Right lobe of liver (tissue), 6 donors: ENCODE measurements at regions not wholly inside any gene's neighbourhood (a gene's known extent, or its start where the extent isn't known, plus 50 kb on each side); places are given as distances from the start of the nearest gene placed in this dataset.
A peak's percentile ranks its signal among the peaks of the same experiment; 100 is the strongest.

ENCODE experiments used
- ATAC-seq, 4 donors: fragments of 200-7000 bp; cut with Tn5 transposase; one replicate each; pipeline ENCODE4 v1.9.1; 2020; ENCODE audit warnings: mild to moderate bottlenecking in 4 of 4, moderate library complexity in 4 of 4
- DNase-seq, 3 donors: peaks; one replicate each; pipeline ENCODE4 v3.0.0-alpha.2; 2020
- H3K27ac ChIP-seq, 3 donors: fragments of 200-600 bp; one replicate each; pipeline ENCODE4 v1.8.0; 2022
- H3K27me3 ChIP-seq, 2 donors: fragments of 200-600 bp; one replicate each; pipeline ENCODE4 v1.8.0; 2022
- H3K36me3 ChIP-seq, 4 donors: fragments of 200-600 bp; sonication (generic) in 1 of 4; one replicate each; pipeline versions ENCODE4 v1.5.1 to v1.8.0; 2017 to 2022; ENCODE audit warnings: control low read depth in 1 of 4
- H3K4me1 ChIP-seq, 4 donors: fragments of 200-600 bp; sonication (generic) in 1 of 4; one replicate each; pipeline versions ENCODE4 v1.5.1 to v1.8.0; 2017 to 2022; ENCODE audit warnings: control low read depth in 1 of 4
- H3K4me3 ChIP-seq, 3 donors: fragments of 200-600 bp; one replicate each; pipeline ENCODE4 v1.8.0; 2022
- H3K9me3 ChIP-seq, 4 donors: fragments of 200-600 bp; sonication (generic) in 1 of 4; one replicate each; pipeline versions ENCODE4 v1.5.1 to v1.8.0; 2017 to 2022; ENCODE audit warnings: control low read depth in 1 of 4
- CTCF ChIP-seq, 4 donors: fragments of 200-600 bp in 3 of 4; fragments of 450-650 bp in 1 of 4; IDR thresholded peaks; one replicate each; pipeline versions ENCODE4 v1.5.1 to v1.8.0; 2016 to 2022; ENCODE audit warnings: antibody characterized with exemption in 4 of 4, mild to moderate bottlenecking in 2 of 4
- POLR2A ChIP-seq: fragments of 450-650 bp; IDR thresholded peaks from one replicate; pipeline ENCODE4 v1.6.1; 2017; ENCODE audit warnings: antibody characterized with exemption, mild to moderate bottlenecking
- WGBS: methylation state at CpG from one replicate; pipeline ENCODE4 v1.1.6; 2018; ENCODE audit warnings: low coverage, low lambda C conversion rate; ENCODE audit not compliant: insufficient coverage; ENCODE audit errors: missing lambda C conversion rate; 5-methylcytosine and 5-hydroxymethylcytosine counted together
- intact Hi-C, 2 donors: fragments of 100-400 bp; cut with DNase I; formaldehyde crosslinking; loops; one replicate each; pipeline versions ENCODE4 v1.11.2 to v1.14.1; 2022
- donor health status: DM: no; HTN: yes; CAD: no.
- donor health status: DM: no; HTN: no; CAD: no.
- donor health status: DM: no; HTN: no; CAD: no.
- donor health status: DM: no; HTN: yes; CAD: no.
- donor health status: DM: no; HTN: yes; CAD: no.

- no peak for TF ChIP-seq CTCF (IDR thresholded peaks at IDR 0.05)
- no peak for TF ChIP-seq POLR2A
- Histone ChIP-seq H3K27me3 (no peaks in the 10 kb centered on the region), H3K27ac (no peak overlapping the region), H3K36me3 (no peaks in the 10 kb centered on the region), H3K9me3 (no peaks in the 10 kb centered on the region), H3K4me3 (no peak overlapping the region), H3K4me1 (peaks cover 0 to 9% (median 4%) of the 10 kb centered on the region in 4 donors)
- intact Hi-C loops = no loop called here
- WGBS = 67% methylated on average over 3 of the region's 3 CpGs
- DNase-seq (no peak), ATAC-seq (no peak)
These were observed 389.1 kb downstream of the GRIN2B start for GRCh38 chr12:13592063-13592942.

GRCh38 chr12:13591488-13591887, 389.9 kb downstream of the GRIN2B start:
- DNase-seq (no peak), ATAC-seq (peak; percentile 36 to 65 (median 57))
- Histone ChIP-seq H3K36me3 (no peaks in the 10 kb centered on the region), H3K4me3 (no peak overlapping the region), H3K27me3 (no peaks in the 10 kb centered on the region), H3K9me3 (no peaks in the 10 kb centered on the region), H3K27ac (no peak overlapping the region), H3K4me1 (peaks cover 0 to 9% (median 4%) of the 10 kb centered on the region in 4 donors)
- intact Hi-C loops = no loop called here
- TF ChIP-seq CTCF (IDR thresholded peaks at IDR 0.05) (no peak), POLR2A (no peak)

GRCh38 chr12:13591059-13591458, 390.3 kb downstream of the GRIN2B start:
- ATAC-seq (no peak), DNase-seq (no peak)
- intact Hi-C loops = no loop called here
- no peak overlapping the region for H3K4me3 ChIP-seq
- no peaks in the 10 kb centered on the region for H3K27me3 ChIP-seq
- TF ChIP-seq CTCF (IDR thresholded peaks at IDR 0.05) (no peak), POLR2A (no peak)
- no peaks in the 10 kb centered on the region for H3K36me3 ChIP-seq
- H3K27ac ChIP-seq = no peak overlapping the region
- H3K9me3 ChIP-seq = no peaks in the 10 kb centered on the region
- peaks cover 0 to 9% (median 4%) of the 10 kb centered on the region in 4 donors for H3K4me1 ChIP-seq
- WGBS = 51% methylated on average over 2 of the region's 6 CpGs

GRCh38 chr12:13588574-13588973, 392.0 kb downstream of the EMP1 start:
- Histone ChIP-seq H3K27me3 (no peaks in the 10 kb centered on the region), H3K9me3 (no peaks in the 10 kb centered on the region), H3K27ac (no peak overlapping the region), H3K36me3 (no peaks in the 10 kb centered on the region), H3K4me1 (peaks cover 0 to 14% (median 4%) of the 10 kb centered on the region in 4 donors), H3K4me3 (no peak overlapping the region)
- 34% methylated on average over 4 of the region's 4 CpGs for WGBS
- TF ChIP-seq POLR2A (no peak), CTCF (IDR thresholded peaks at IDR 0.05) (no peak)
- ATAC-seq (no peak), DNase-seq (no peak)
- intact Hi-C loops = no loop called here
